ENCODE measurements at regions not wholly inside any gene's neighbourhood (a gene's known extent, or its start where the extent isn't known, plus 50 kb on each side); places are given as distances from the start of the nearest gene placed in this dataset.

GRCh38 chr11:134889832-134890231, 477.8 kb upstream of the B3GAT1 start:
- Mint-ChIP-seq H3K9me3 (no peaks in the 10 kb centered on the region), H3K27ac (no peak overlapping the region), H3K4me1 (ENCODE audit: low read depth) (no peaks in the 10 kb centered on the region), H3K36me3 (ENCODE audit: low read depth) (no peaks in the 10 kb centered on the region), H3K4me3 (no peak overlapping the region), H3K27me3 (ENCODE audit: low read depth) (no peaks in the 10 kb centered on the region)
- no peak for DNase-seq (ENCODE audit: low spot score)

DNA sequence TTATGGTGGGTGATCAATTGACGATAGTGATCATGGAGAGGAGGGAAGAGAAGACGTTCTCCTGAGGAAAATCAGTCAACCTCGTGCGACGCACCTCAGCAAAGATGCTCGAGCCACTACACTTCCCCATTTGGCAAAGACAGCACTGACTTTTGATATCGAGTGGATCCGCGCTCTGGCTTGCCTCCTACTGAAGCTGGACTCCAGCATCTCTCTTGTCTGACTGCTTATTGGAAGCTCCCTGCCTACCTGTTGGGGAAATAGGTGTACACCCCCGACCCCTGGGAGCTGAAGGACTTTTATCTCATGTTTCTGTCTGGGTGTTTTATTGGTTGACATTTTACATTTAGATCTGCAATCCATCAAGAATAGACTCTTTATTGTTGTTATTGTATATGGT, 476.8 kb upstream of the B3GAT1 start:
- no peak overlapping the region for H3K4me3 Mint-ChIP-seq
- H3K4me1 Mint-ChIP-seq (ENCODE audit: low read depth): no peaks in the 10 kb centered on the region
- no peak overlapping the region for H3K27ac Mint-ChIP-seq
- H3K9me3 Mint-ChIP-seq: no peaks in the 10 kb centered on the region
- H3K36me3 Mint-ChIP-seq (ENCODE audit: low read depth): no peaks in the 10 kb centered on the region
- no peaks in the 10 kb centered on the region for H3K27me3 Mint-ChIP-seq (ENCODE audit: low read depth)
- no peak for DNase-seq (ENCODE audit: low spot score)

DNA sequence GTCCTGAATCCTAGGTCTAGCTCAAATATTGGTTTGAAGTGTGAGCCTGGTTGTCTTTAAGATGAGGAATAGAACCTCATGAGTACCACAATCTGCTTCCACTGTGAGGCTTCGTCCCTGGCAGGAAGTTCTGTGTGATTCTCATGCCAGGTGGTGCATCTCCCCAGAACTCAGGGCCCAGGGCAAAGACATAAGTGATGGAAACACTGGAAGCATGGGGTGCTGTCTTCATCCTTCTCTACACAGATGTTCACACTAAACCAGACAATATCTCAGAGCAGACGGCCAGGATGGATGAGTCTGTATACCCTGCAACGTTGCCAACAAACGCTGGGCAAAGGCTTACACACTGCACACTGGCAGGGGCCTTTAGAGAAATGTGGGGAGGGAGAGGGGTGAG, 475.9 kb upstream of the B3GAT1 start:
- no peak for DNase-seq (ENCODE audit: low spot score)
- H3K9me3 Mint-ChIP-seq: no peaks in the 10 kb centered on the region
- no peaks in the 10 kb centered on the region for H3K4me1 Mint-ChIP-seq (ENCODE audit: low read depth)
- no peak overlapping the region for H3K27ac Mint-ChIP-seq
- no peaks in the 10 kb centered on the region for H3K36me3 Mint-ChIP-seq (ENCODE audit: low read depth)
- no peak overlapping the region for H3K4me3 Mint-ChIP-seq
- peaks cover 3% of the 10 kb centered on the region for H3K27me3 Mint-ChIP-seq (ENCODE audit: low read depth)

DNA sequence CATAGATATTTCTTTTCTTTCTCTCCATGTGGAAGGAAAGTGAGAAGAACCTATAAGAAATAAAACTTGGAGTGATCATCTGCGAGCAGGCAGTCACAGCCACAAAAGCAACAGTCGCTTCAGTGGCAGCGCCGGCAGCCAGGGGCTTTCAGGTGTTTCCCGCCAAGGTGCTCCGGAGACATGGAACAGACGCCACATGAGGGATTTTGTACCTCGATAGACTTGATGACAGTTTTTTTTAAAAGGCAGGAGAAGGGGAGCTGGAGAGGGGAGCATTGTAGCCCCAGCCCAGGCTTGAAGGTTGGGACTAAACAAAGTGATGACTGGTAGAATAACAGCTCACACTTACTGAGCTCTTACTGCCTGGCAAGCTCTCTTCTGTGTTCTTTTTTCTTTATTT, 471.4 kb upstream of the B3GAT1 start:
- Mint-ChIP-seq H3K4me1 (ENCODE audit: low read depth) (no peaks in the 10 kb centered on the region), H3K27me3 (ENCODE audit: low read depth) (peaks cover 3% of the 10 kb centered on the region), H3K36me3 (ENCODE audit: low read depth) (no peaks in the 10 kb centered on the region), H3K9me3 (no peaks in the 10 kb centered on the region), H3K27ac (no peak overlapping the region), H3K4me3 (no peak overlapping the region)
- DNase-seq (ENCODE audit: low spot score): no peak

GRCh38 chr11:134882671-134883297, 470.7 kb upstream of the B3GAT1 start:
- Mint-ChIP-seq H3K27me3 (ENCODE audit: low read depth) (peaks cover 3% of the 10 kb centered on the region), H3K27ac (no peak overlapping the region), H3K36me3 (ENCODE audit: low read depth) (no peaks in the 10 kb centered on the region), H3K9me3 (no peaks in the 10 kb centered on the region), H3K4me3 (no peak overlapping the region), H3K4me1 (ENCODE audit: low read depth) (no peaks in the 10 kb centered on the region)
- no peak for DNase-seq (ENCODE audit: low spot score)

DNA sequence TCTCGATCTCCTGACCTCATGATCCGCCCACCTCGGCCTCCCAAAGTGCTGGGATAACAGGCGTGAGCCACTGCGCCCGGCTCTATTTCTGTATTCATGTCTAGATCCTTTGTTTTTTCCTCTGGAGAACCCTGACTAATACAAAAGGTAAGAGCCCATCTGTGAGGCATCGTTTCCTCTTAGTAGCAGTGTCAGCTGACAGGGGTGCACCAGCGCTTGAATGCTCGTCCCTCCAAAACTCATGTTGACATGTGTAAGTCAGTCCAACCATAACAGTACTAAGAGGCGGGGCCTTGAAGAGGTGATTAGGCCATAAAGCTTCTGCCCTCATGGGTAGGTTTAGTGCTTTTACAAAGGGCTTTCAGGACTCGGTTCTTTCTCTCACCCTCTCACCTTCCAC, 470.1 kb upstream of the B3GAT1 start:
- no peak overlapping the region for H3K27ac Mint-ChIP-seq
- DNase-seq (ENCODE audit: low spot score): no peak
- no peak overlapping the region for H3K4me3 Mint-ChIP-seq
- H3K9me3 Mint-ChIP-seq: no peaks in the 10 kb centered on the region
- H3K4me1 Mint-ChIP-seq (ENCODE audit: low read depth): no peaks in the 10 kb centered on the region
- H3K27me3 Mint-ChIP-seq (ENCODE audit: low read depth): peaks cover 3% of the 10 kb centered on the region
- no peaks in the 10 kb centered on the region for H3K36me3 Mint-ChIP-seq (ENCODE audit: low read depth)

GRCh38 chr11:134880788-134881187, 468.7 kb upstream of the B3GAT1 start:
- Mint-ChIP-seq H3K27me3 (ENCODE audit: low read depth) (peaks cover 3% of the 10 kb centered on the region), H3K4me3 (no peak overlapping the region), H3K36me3 (ENCODE audit: low read depth) (no peaks in the 10 kb centered on the region), H3K9me3 (no peaks in the 10 kb centered on the region), H3K27ac (no peak overlapping the region), H3K4me1 (ENCODE audit: low read depth) (no peaks in the 10 kb centered on the region)
- DNase-seq (ENCODE audit: low spot score): no peak

DNA sequence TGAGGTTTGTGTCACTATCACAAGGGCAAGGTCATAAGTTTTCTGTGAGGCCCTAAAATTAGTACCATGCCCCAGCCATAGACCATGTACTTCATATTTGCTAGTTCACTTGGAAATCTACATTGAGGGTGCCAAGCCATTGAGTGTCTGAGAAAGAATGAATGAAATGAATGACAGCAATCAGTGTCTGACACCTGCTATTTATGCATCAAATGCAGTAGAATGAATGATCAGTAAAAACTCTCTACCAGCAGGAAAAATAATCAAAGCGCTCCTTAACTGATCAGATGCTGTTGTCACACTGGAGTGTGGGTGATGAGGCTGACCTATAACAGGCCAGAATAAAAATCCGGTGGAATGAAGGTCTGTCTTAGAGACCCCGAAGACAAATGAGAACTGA, 467.9 kb upstream of the B3GAT1 start:
- Mint-ChIP-seq H3K9me3 (no peaks in the 10 kb centered on the region), H3K27ac (no peak overlapping the region), H3K27me3 (ENCODE audit: low read depth) (peaks cover 3% of the 10 kb centered on the region), H3K4me3 (no peak overlapping the region), H3K4me1 (ENCODE audit: low read depth) (no peaks in the 10 kb centered on the region), H3K36me3 (ENCODE audit: low read depth) (no peaks in the 10 kb centered on the region)
- DNase-seq (ENCODE audit: low spot score): no peak

DNA sequence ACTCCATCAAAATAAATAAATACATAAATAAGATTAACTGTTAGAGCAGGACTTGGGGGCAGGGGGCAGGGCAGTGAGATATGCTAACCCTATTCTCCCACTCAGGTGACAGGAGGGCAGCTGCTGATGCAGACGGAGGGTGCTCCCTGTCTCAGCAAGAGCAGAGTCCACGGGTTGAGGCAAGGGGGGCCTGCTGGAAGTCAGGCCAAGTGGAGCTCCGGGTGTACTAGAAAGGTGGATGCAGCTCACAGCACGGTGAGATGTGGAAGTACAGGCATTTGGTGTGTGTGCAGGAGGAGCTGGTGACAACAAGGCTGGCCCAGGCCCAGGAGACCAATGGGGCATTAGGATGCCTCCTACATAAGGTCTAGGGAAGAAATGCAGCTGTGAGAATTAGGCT, 467.3 kb upstream of the B3GAT1 start:
- no peak for DNase-seq (ENCODE audit: low spot score)
- no peaks in the 10 kb centered on the region for H3K9me3 Mint-ChIP-seq
- no peaks in the 10 kb centered on the region for H3K36me3 Mint-ChIP-seq (ENCODE audit: low read depth)
- H3K27me3 Mint-ChIP-seq (ENCODE audit: low read depth): peaks cover 3% of the 10 kb centered on the region
- H3K27ac Mint-ChIP-seq: no peak overlapping the region
- no peak overlapping the region for H3K4me3 Mint-ChIP-seq
- H3K4me1 Mint-ChIP-seq (ENCODE audit: low read depth): no peaks in the 10 kb centered on the region

GRCh38 chr11:134878785-134879184, 466.7 kb upstream of the B3GAT1 start:
- Mint-ChIP-seq H3K27me3 (ENCODE audit: low read depth) (peaks cover 3% of the 10 kb centered on the region), H3K36me3 (ENCODE audit: low read depth) (no peaks in the 10 kb centered on the region), H3K9me3 (no peaks in the 10 kb centered on the region), H3K27ac (no peak overlapping the region), H3K4me3 (no peak overlapping the region), H3K4me1 (ENCODE audit: low read depth) (no peaks in the 10 kb centered on the region)
- DNase-seq (ENCODE audit: low spot score): no peak

DNA sequence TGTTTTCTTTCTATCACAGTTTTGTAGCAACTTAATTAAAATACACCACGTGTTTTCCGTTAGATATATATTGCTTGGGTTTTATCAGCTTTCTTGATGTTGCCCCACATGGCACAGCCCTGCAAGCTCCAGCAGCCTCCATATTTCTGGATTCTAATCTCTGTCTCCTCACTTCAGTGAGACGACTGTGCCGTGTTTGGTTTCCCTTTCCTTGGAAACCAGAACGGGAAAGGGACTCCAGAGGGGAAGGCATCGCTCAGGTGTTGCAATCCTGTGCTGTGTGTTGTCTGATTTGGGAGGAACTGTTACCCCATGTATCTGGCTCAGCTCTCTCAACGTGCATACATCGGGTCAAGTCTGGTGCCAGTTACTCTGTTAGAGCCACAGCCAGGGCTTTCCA, 464.2 kb upstream of the B3GAT1 start:
- H3K9me3 Mint-ChIP-seq: no peaks in the 10 kb centered on the region
- no peak overlapping the region for H3K27ac Mint-ChIP-seq
- H3K4me1 Mint-ChIP-seq (ENCODE audit: low read depth): no peaks in the 10 kb centered on the region
- no peak for DNase-seq (ENCODE audit: low spot score)
- H3K36me3 Mint-ChIP-seq (ENCODE audit: low read depth): no peaks in the 10 kb centered on the region
- no peak overlapping the region for H3K4me3 Mint-ChIP-seq
- no peaks in the 10 kb centered on the region for H3K27me3 Mint-ChIP-seq (ENCODE audit: low read depth)

DNA sequence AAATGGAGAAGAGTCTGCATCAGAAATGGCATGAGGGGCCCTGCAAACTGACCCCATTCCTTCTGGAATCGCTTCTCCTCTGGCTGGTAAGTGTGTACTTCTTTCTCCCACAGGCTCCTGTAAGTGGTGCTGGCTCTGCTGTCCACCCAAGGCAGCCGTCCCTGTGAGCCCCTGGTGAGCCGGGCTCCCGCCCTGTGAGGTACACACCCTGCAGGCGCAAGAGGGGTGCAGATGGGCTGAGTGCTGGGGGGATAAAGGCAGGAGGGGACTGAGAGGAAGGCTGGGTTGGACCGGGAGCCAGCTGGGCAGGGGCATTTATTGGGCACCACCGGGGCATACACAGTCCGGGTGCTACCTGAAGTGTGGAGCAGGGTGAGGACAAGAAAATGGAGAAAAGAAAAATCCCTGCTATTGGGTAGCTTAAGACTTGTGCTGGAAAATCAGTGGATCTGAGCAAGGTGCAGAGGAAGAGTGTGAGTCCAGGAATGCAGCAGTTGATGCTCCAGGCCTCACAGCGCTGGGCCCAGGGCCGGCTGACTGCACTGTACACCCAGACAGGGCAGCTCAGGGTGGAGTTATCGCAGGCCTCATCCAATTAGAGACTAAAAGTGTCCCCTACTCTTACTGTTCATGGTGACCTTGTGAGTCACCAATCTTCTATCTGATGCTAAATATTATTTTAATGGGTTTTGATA, 455.1 kb upstream of the B3GAT1 start:
- no peak for DNase-seq (ENCODE audit: low spot score)
- Mint-ChIP-seq H3K27ac (no peak overlapping the region), H3K4me3 (no peak overlapping the region), H3K4me1 (ENCODE audit: low read depth) (no peaks in the 10 kb centered on the region), H3K36me3 (ENCODE audit: low read depth) (no peaks in the 10 kb centered on the region), H3K9me3 (no peaks in the 10 kb centered on the region), H3K27me3 (ENCODE audit: low read depth) (no peaks in the 10 kb centered on the region)

DNA sequence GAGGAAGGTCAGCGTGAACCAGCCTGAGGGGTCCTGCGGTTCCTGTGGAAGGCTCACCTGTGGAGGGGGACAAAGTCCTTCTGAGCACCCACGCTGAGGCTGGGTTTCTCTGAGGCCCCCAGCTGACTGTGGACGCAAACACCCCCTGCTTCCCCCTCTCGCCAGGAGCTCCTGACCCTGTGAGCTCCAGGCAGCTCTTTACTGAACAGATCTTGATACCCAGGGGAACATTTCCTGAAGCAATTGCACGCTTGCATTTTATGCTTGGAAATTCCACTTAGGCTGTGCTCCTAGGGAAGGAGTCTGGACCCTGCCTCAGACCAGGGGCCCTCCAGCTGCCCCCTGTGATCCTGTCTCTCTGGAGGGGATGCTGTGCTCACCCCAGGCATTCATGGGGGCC, 454.2 kb upstream of the B3GAT1 start:
- no peaks in the 10 kb centered on the region for H3K9me3 Mint-ChIP-seq
- no peak overlapping the region for H3K27ac Mint-ChIP-seq

DNA sequence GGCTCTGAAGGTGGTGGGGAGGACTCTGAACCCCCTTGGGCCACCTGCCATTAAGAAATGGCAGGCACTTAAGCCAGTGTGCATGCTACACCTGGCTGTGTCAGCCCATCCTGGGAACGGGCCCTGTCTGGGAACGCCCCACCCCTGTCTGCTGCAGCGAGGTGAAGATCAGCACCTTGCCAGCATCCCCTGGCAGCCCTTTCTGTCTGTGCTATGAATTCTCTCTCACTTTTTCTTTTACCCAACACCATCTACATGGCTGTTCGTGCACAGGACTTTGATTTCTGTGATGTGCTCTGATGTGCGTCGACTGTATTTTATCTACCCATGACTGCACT, 452.9 kb upstream of the B3GAT1 start:
- Mint-ChIP-seq H3K9me3 (no peaks in the 10 kb centered on the region), H3K4me3 (no peak overlapping the region), H3K36me3 (ENCODE audit: low read depth) (no peaks in the 10 kb centered on the region), H3K27ac (no peak overlapping the region), H3K27me3 (ENCODE audit: low read depth) (no peaks in the 10 kb centered on the region), H3K4me1 (ENCODE audit: low read depth) (no peaks in the 10 kb centered on the region)
- DNase-seq (ENCODE audit: low spot score): no peak

More for the DNA sequence above, 454.2 kb upstream of the B3GAT1 start:
- Mint-ChIP-seq H3K27me3 (ENCODE audit: low read depth) (no peaks in the 10 kb centered on the region), H3K4me1 (ENCODE audit: low read depth) (no peaks in the 10 kb centered on the region), H3K4me3 (no peak overlapping the region), H3K36me3 (ENCODE audit: low read depth) (no peaks in the 10 kb centered on the region)
- no peak for DNase-seq (ENCODE audit: low spot score)
